IgD-negative memory B cell (primary cell): ENCODE measurements at regions not wholly inside any gene's neighbourhood (a gene's known extent, or its start where the extent isn't known, plus 50 kb on each side); places are given as distances from the start of the nearest gene placed in this dataset.
"Not testable (repeated sequence)": the region's sequence is repeated elsewhere in the genome, so short reads cannot be mapped to it uniquely, and the experiment has no call there.

Experiments
- H3K27ac Mint-ChIP-seq, 3 donors: one replicate each; pipeline ENCODE4 v1.8.0; 2020 to 2022; ENCODE audit warnings: mild to moderate bottlenecking in 3 of 3, mixed read lengths in 3 of 3, moderate library complexity in 1 of 3
- H3K27me3 Mint-ChIP-seq: one replicate; pipeline ENCODE4 v1.8.0; 2021; ENCODE audit warnings: mixed read lengths
- H3K36me3 Mint-ChIP-seq: one replicate; pipeline ENCODE4 v1.8.0; 2020; ENCODE audit warnings: mild to moderate bottlenecking, mixed read lengths
- H3K4me1 Mint-ChIP-seq, 3 donors: one replicate each; pipeline ENCODE4 v1.8.0; 2020 to 2022; ENCODE audit warnings: mixed read lengths in 3 of 3, mild to moderate bottlenecking in 1 of 3
- H3K4me3 Mint-ChIP-seq, 4 donors: one replicate each; pipeline ENCODE4 v1.8.0; 2020 to 2022; ENCODE audit warnings: mild to moderate bottlenecking in 4 of 4, mixed read lengths in 4 of 4, moderate library complexity in 3 of 4
- H3K9me3 Mint-ChIP-seq, 3 donors: one replicate each; pipeline ENCODE4 v1.8.0; 2020 to 2021; ENCODE audit warnings: mixed read lengths in 3 of 3, mild to moderate bottlenecking in 1 of 3

DNA sequence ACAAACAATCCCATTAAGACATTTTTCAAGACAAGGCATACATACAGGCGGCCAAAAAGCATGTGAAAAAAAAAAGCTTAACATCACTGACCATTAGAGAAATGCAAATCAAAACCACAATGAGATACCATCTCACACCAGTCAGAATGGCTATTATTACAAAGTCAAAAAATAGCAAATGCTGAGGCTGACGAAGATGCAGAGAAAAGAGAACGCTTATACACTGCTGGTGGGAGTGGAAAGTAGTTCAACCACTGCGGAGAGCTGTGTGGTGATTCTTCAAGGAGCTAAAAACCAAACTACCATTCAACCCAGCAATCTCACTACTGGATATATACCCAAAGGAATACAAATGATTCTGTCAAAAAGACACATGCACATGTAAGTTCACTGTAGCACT lies 216.7 kb downstream of the FOXG1 start:
- no peak overlapping the region for H3K4me3 Mint-ChIP-seq
- H3K36me3 Mint-ChIP-seq: no peaks in the 10 kb centered on the region
- no peaks in the 10 kb centered on the region for H3K27me3 Mint-ChIP-seq
- H3K27ac Mint-ChIP-seq: no peak overlapping the region
- H3K9me3 Mint-ChIP-seq: peaks cover 3 to 20% (median 5%) of the 10 kb centered on the region in 3 donors
- H3K4me1 Mint-ChIP-seq: no peaks in the 10 kb centered on the region

DNA sequence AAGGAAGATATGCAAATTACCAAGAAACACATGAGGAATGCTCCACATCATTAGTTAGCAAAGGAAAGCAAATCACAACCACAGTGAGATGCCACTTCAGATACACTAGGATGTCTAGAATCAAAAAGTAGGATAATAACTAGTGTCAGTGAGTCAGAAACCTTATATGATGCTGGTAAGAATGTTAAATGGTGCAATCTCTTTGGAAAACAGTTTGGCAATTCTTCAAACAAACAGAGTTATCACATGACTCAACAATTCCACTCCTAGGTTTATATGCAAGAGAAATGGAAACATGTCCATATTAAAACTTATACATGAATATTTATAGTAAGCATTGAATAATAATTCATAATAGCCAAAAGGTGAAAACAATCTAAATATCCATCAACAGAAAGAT lies 220.9 kb downstream of the FOXG1 start:
- H3K4me3 Mint-ChIP-seq: no peak overlapping the region
- H3K9me3 Mint-ChIP-seq: peaks cover 5 to 11% (median 8%) of the 10 kb centered on the region in 3 donors
- H3K27ac Mint-ChIP-seq: no peak overlapping the region
- no peaks in the 10 kb centered on the region for H3K4me1 Mint-ChIP-seq
- peaks cover 1% of the 10 kb centered on the region for H3K36me3 Mint-ChIP-seq
- no peaks in the 10 kb centered on the region for H3K27me3 Mint-ChIP-seq

DNA sequence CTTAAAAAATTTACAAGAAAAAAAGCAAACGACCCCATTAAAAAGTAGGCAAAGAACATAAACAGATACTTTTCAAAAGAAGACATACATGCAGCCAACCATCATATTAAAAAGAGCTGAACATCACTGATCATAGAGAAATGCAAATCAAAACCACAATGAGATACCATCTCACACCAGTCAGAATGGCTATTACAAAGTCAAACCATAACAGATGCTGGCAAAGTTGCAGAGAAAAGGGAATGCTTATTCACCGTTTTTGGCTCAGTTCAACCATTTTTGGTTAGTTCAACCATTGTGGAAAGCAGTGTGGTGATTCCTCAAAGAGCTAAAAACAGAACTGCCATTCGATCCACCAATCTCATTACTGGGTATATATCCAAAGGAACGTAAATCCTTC lies 230.6 kb downstream of the FOXG1 start:
- H3K4me1 Mint-ChIP-seq, H3K4me3 Mint-ChIP-seq, H3K9me3 Mint-ChIP-seq, H3K36me3 Mint-ChIP-seq, H3K27me3 Mint-ChIP-seq: not testable (repeated sequence)
- peak overlapping the region in 1 of 3 donors; percentile 74 for H3K27ac Mint-ChIP-seq

DNA sequence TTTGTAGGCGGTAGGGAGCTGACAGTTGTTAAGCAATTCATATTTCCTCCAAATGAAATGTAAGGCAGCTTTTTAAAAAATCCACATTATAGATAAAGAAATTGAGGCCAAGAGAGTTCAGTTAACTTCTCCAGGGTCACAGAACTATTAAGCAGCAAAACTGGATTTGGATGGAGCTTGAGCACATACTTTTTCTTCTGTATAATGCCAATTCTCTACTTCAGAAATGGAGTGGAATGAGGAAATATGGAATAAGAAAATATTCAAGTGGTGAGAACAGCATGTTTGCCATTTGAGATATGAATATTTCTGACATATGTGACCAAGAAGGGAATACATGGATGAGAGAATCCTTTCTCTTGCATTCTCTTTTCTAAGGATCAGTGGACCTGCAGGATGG lies 233.1 kb downstream of the FOXG1 start:
- H3K36me3 Mint-ChIP-seq: peaks cover 2% of the 10 kb centered on the region
- no peaks in the 10 kb centered on the region for H3K27me3 Mint-ChIP-seq
- H3K4me3 Mint-ChIP-seq: no peak overlapping the region
- peaks cover 2 to 10% (median 3%) of the 10 kb centered on the region in 3 donors for H3K9me3 Mint-ChIP-seq
- no peaks in the 10 kb centered on the region for H3K4me1 Mint-ChIP-seq
- no peak overlapping the region for H3K27ac Mint-ChIP-seq

DNA sequence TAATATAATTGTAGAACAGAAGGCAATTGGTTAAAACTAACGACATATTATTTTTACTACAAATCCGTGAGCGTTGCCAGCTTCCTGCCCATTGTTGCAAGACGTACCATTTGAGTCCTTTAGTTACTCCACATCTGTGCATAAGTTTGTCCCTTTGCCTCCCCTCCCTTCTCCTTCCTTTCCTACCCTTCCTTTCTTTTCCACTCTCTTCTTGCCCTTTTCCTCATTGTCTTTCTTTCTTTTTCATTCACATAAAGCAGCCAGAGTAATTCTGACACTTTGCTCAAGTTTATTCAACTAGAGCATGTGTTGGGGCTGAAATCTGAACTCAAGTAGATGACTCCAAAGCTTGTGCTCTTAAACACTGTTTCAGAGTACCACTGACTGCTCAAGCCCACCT lies 239.1 kb downstream of the FOXG1 start:
- Mint-ChIP-seq H3K9me3 (no peaks in the 10 kb centered on the region), H3K27me3 (no peaks in the 10 kb centered on the region), H3K4me1 (no peaks in the 10 kb centered on the region), H3K36me3 (no peaks in the 10 kb centered on the region), H3K4me3 (no peak overlapping the region), H3K27ac (no peak overlapping the region)

DNA sequence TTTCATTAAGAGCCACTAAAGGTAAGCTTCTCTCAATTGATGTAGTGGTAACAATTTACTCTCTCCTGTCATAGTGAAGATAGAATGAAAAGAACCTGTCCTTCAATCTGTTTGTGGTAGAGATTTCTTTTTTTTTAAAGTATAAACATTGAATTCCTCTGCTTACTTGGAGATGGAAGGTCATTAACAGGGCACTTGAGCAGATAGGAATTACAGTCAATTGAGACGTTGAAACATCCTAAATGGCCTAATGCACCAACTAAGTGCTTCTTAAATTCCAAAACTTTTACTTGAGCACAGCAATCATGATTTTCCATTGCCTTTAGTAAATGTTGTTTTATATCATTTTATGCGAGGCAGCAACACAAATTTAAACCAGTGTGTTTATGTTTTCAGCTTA lies 241.4 kb downstream of the FOXG1 start:
- no peak overlapping the region for H3K27ac Mint-ChIP-seq
- H3K27me3 Mint-ChIP-seq: no peaks in the 10 kb centered on the region
- no peaks in the 10 kb centered on the region for H3K4me1 Mint-ChIP-seq
- H3K9me3 Mint-ChIP-seq: peaks cover 2 to 10% (median 5%) of the 10 kb centered on the region in 3 donors
- no peak overlapping the region for H3K4me3 Mint-ChIP-seq
- H3K36me3 Mint-ChIP-seq: no peaks in the 10 kb centered on the region

DNA sequence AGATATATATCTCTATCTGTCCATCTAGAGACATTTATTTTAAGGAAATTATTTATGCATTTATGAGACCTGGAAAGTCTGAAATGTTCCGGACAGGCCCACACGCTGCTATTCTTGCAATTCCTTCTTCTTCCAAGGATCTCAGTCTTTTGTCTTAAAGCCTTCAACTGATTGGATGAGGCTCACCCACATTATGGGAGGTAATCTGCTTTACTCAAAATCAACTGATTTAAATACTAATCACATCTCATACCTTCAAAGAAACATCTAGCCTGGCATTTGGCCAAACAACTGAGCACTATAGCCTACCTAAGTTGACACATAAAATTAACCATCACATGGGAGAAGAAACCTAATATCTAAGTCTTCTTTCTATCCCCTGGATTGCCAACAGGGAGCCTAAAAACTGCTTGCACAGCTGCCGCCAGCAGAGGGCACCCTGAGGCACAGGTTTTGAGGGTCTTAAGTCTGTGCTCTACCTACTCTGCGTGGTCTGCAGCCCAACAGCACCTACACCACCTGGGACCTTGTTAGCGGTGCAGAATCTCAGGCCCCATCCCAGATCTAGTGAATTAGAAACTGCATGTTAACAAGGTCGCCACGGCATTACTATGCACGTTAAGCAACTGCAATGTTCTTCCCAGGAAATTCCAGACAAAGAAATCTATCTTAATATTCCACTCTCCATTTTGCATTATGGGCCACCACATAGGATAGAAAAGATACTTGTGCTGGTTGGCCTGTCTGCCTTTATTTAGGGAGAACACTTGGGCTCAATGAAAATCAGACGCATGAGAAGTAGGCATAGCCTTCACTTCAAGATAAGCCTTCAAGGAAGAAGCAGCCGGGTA lies 249.7 kb downstream of the FOXG1 start:
- H3K36me3 Mint-ChIP-seq: no peaks in the 10 kb centered on the region
- peaks cover under 1 to 5% (median 3%) of the 10 kb centered on the region in 3 donors for H3K9me3 Mint-ChIP-seq

DNA sequence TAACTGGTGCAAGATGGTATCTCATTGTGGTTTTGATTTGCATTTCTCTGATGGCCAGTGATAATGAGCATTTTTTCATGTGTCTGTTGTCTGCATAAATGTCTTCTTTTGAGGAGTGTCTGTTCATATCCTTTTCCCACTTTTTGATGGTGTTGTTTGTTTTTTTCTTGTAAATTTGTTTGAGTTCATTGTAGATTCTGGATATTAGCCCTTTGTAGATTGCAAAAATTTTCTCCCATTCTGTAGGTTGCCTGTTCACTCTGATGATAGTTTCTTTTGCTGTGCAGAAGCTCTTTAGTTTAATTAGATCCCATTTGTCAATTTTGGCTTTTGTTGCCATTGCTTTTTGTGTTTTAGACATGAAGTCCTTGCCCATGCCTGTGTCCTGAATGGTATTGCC lies 256.9 kb downstream of the FOXG1 start:
- not testable (repeated sequence) for H3K4me3 Mint-ChIP-seq, H3K4me1 Mint-ChIP-seq, H3K9me3 Mint-ChIP-seq, H3K27me3 Mint-ChIP-seq, H3K27ac Mint-ChIP-seq, H3K36me3 Mint-ChIP-seq

More for the DNA sequence above, 249.7 kb downstream of the FOXG1 start:
- Mint-ChIP-seq H3K27ac (peak overlapping the region in 1 of 3 donors; percentile 65), H3K27me3 (no peaks in the 10 kb centered on the region), H3K4me1 (no peaks in the 10 kb centered on the region), H3K4me3 (no peak overlapping the region)

DNA sequence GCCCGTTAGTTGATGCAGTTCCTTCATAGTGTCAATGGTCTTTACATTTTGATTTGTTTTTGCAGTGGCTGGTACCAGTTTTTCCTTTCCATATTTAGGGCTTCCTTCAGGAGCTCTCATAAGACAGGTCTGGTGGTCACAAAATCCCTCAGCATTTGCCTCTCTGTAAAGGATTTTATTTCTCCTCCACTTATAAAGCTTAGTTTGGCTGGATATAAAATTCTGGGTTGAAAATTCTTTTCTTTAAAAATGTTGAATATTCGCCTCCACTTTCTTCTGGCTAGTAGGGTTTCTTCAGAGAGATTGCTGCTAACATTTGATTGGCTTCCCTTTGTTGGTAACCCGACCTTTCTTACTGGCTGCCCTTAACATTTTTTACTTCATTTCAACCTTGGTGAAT lies 260.9 kb downstream of the FOXG1 start:
- not testable (repeated sequence) for H3K27me3 Mint-ChIP-seq, H3K27ac Mint-ChIP-seq, H3K36me3 Mint-ChIP-seq, H3K9me3 Mint-ChIP-seq, H3K4me3 Mint-ChIP-seq, H3K4me1 Mint-ChIP-seq

DNA sequence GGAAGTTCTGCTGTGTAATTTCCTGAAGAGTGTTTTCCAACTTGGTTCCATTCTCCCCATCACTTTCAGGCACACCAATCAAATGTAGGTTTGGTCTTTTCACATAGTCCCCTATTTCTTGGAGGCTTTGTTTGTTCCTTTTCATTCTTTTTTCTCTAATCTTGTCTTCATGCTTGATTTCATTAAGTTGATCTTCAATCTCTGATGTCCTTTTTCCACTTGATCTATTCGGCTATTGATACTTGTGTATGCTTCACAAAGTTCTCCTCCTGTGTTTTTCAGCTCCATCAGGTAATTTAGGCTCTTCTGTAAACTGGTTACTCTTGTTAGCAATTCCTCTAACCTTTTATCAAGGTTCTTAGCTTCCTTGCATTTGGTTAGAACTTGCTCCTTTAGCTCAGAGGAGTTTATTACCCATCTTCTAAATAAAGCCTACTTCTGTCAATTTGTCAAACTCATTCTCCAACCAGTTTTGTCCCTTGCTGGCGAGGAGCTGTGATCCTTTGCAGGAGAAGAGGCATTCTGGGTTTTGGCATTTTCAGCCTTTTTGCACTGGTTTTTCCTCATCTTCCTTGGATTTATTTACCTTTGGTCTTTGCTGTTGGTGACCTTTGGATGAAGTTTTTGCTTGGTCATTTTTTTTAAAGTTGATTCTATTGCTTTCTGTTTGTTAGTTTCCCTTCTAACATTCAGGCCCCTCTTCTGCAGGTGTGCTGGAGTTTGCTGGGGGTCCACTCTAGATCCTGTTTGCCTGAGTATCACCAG lies 261.5 kb downstream of the FOXG1 start:
- not testable (repeated sequence) for H3K9me3 Mint-ChIP-seq, H3K4me3 Mint-ChIP-seq, H3K27me3 Mint-ChIP-seq, H3K36me3 Mint-ChIP-seq, H3K27ac Mint-ChIP-seq, H3K4me1 Mint-ChIP-seq

DNA sequence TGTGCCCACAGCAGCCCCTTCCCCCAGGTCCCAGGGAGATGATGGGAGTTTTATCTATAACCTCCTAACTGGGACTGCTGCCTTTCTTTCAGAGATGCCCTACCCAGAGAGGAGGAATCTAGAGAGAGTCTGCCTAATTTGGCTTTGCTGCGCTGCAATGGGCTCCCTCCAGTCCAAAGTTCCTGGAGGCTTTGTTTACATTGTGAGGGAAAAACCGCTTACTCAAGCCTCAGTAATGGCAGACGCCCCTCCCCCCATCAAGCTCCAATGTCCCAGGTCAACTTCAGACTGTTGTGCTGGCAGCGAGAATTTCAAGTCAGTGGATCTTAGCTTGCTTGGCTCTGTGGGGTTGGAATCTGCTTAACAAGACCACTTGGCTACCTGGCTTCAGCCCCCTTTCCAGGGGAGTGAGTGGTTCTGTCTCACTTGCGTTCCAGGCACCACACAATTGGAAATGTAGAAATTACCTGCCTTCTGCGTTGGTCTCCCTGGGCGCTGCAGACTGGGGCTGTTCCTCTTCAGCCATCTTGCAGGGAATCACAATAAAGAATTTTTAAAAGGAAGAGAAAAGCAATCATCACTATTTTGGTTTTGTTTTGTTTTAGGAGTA lies 262.5 kb downstream of the FOXG1 start:
- H3K36me3 Mint-ChIP-seq: no peaks in the 10 kb centered on the region
- peaks cover 2 to 5% (median 3%) of the 10 kb centered on the region in 3 donors for H3K9me3 Mint-ChIP-seq
- H3K4me3 Mint-ChIP-seq: no peak overlapping the region
- no peaks in the 10 kb centered on the region for H3K27me3 Mint-ChIP-seq
- H3K27ac Mint-ChIP-seq: no peak overlapping the region
- no peaks in the 10 kb centered on the region for H3K4me1 Mint-ChIP-seq

DNA sequence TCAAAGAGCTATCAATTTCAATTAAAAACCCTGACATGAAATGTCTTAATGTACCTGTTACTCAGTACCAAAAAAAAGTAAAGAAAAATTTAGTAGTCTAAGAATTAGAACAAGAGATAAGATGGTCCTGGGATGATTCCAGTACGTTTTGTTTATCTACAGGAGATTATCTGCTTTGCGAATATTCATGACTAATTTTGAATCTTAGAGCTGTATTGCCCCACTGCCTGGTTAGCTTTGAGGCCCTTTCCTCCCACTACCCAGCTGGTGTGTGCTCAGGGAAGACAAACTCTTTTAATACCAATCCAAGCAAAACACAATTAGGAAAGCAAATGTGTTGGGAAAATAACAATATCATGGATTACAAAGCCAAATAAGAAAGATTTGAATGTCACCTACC lies 263.5 kb downstream of the FOXG1 start:
- no peaks in the 10 kb centered on the region for H3K4me1 Mint-ChIP-seq
- no peaks in the 10 kb centered on the region for H3K27me3 Mint-ChIP-seq
- H3K4me3 Mint-ChIP-seq: no peak overlapping the region
- H3K36me3 Mint-ChIP-seq: no peaks in the 10 kb centered on the region
- H3K9me3 Mint-ChIP-seq: peaks cover 0 to 2% (median 1%) of the 10 kb centered on the region in 3 donors
- H3K27ac Mint-ChIP-seq: no peak overlapping the region

DNA sequence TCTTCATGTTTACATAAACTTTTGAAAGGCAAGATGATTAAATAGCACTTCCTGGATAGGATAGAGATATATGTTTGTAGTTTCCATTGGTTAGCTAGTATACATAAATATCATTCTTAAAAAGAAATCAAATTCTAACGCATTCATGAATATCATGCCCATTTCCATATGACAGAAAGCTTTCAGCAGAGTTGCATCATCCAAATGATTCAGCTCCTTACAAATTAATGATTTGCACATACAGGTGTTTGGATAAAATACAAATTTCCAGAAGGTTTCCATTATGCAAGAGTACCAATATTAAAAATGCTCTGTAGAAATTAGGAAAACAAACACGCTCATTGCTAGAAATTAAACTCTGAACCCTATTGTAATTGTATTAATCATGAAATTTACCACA lies 264.4 kb downstream of the FOXG1 start:
- H3K27ac Mint-ChIP-seq: peak overlapping the region in 1 of 3 donors; percentile 78
- no peaks in the 10 kb centered on the region for H3K4me1 Mint-ChIP-seq
- no peaks in the 10 kb centered on the region for H3K36me3 Mint-ChIP-seq
- H3K27me3 Mint-ChIP-seq: no peaks in the 10 kb centered on the region
- H3K9me3 Mint-ChIP-seq: peaks cover 0 to 1% (median 0%) of the 10 kb centered on the region in 3 donors
- H3K4me3 Mint-ChIP-seq: no peak overlapping the region

DNA sequence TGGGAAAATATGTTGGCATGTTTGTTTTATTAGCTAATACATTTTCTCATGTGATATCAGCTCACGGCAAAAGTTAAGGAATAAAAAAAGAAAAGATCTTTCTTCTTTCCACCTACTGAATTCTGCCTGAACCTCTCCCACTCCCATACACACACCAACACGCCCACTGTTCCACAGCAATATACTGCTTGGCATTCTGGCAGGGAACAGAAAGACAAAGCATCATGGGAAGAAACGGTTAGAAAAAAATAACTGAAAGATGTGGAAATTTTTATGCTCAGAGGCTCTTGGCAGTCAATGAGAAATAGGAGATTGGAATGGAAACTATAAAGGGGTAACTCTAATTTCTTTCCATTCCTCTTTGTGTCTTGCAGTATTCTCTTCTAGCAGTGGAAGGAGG lies 268.5 kb downstream of the FOXG1 start:
- H3K27me3 Mint-ChIP-seq: no peaks in the 10 kb centered on the region
- no peaks in the 10 kb centered on the region for H3K36me3 Mint-ChIP-seq
- peaks cover 0 to 6% (median 0%) of the 10 kb centered on the region in 3 donors for H3K9me3 Mint-ChIP-seq
- H3K4me3 Mint-ChIP-seq: no peak overlapping the region
- no peak overlapping the region for H3K27ac Mint-ChIP-seq
- no peaks in the 10 kb centered on the region for H3K4me1 Mint-ChIP-seq

DNA sequence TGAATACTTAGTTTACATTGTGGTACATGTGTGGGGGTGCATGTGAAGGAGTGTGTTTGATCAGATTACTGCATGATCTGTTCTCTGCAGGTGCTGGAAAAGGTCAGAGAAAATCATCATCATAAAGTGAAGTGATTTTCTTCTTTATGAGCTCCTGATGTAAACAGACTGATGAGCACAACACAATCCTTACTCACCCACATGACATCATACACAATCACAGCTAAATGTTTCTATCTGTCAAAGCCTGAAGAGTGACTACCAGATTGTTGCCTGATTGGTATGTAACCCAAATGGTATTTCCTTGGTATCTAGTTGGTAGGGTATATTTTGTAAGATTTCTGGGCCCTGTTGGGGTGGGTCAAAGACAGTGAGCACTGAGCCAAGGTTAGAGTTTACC lies 270.8 kb downstream of the FOXG1 start:
- H3K27me3 Mint-ChIP-seq: no peaks in the 10 kb centered on the region
- no peaks in the 10 kb centered on the region for H3K36me3 Mint-ChIP-seq
- no peak overlapping the region for H3K27ac Mint-ChIP-seq
- H3K4me3 Mint-ChIP-seq: no peak overlapping the region
- H3K4me1 Mint-ChIP-seq: no peaks in the 10 kb centered on the region
- H3K9me3 Mint-ChIP-seq: peaks cover 0 to 6% (median 1%) of the 10 kb centered on the region in 3 donors
